Activated naive CD8-positive, alpha-beta T cell (primary cell): ENCODE measurements at regions not wholly inside any gene's neighbourhood (a gene's known extent, or its start where the extent isn't known, plus 50 kb on each side); places are given as distances from the start of the nearest gene placed in this dataset.
"Not testable (repeated sequence)": the region's sequence is repeated elsewhere in the genome, so short reads cannot be mapped to it uniquely, and the experiment has no call there.

Experiments
- H3K27ac Mint-ChIP-seq: one replicate; pipeline ENCODE4 v1.8.0; 2021; ENCODE audit warnings: mixed read lengths
- H3K27me3 Mint-ChIP-seq: one replicate; pipeline ENCODE4 v1.8.0; 2021; ENCODE audit warnings: mixed read lengths
- H3K36me3 Mint-ChIP-seq: one replicate; pipeline ENCODE4 v1.8.0; 2021; ENCODE audit warnings: mixed read lengths
- H3K4me1 Mint-ChIP-seq: one replicate; pipeline ENCODE4 v1.8.0; 2021; ENCODE audit warnings: low read depth, mixed read lengths
- H3K4me3 Mint-ChIP-seq: one replicate; pipeline ENCODE4 v1.8.0; 2021; ENCODE audit warnings: mild to moderate bottlenecking, mixed read lengths
- H3K9me3 Mint-ChIP-seq: one replicate; pipeline ENCODE4 v1.8.0; 2021; ENCODE audit warnings: low read depth, mixed read lengths

GRCh38 chr3:109930582-109930981 is 593.2 kb upstream of the DPPA4 start:
- no peaks in the 10 kb centered on the region for H3K36me3 Mint-ChIP-seq
- no peaks in the 10 kb centered on the region for H3K9me3 Mint-ChIP-seq
- H3K27ac Mint-ChIP-seq: no peak overlapping the region
- H3K27me3 Mint-ChIP-seq: no peaks in the 10 kb centered on the region
- peaks cover 3% of the 10 kb centered on the region for H3K4me1 Mint-ChIP-seq
- no peak overlapping the region for H3K4me3 Mint-ChIP-seq

DNA sequence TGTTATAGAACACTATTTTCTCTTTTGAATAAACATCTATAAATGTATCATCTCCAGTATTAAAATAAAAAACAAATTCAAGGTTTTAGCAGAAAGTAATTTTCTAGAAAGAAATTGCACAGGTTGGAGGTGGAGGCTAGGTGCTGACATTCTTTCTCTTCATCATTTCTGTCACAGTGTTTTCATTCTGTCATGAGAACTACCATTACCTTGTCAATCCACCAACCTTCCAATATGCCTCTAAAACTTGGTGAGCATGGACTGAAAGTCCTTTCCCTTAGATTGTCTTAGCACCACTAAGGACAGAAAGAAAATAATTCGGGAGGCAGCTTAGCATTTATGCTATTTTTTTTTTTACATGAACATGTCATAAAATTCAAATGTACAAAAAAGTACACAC is 596.2 kb upstream of the DPPA4 start:
- Mint-ChIP-seq H3K4me3 (no peak overlapping the region), H3K9me3 (no peaks in the 10 kb centered on the region), H3K27ac (no peak overlapping the region), H3K27me3 (no peaks in the 10 kb centered on the region), H3K4me1 (no peaks in the 10 kb centered on the region), H3K36me3 (no peaks in the 10 kb centered on the region)

- no peaks in the 10 kb centered on the region for H3K9me3 Mint-ChIP-seq
- no peak overlapping the region for H3K4me3 Mint-ChIP-seq
- no peaks in the 10 kb centered on the region for H3K27me3 Mint-ChIP-seq
- no peak overlapping the region for H3K27ac Mint-ChIP-seq
- H3K4me1 Mint-ChIP-seq: peaks cover under 1% of the 10 kb centered on the region
- H3K36me3 Mint-ChIP-seq: no peaks in the 10 kb centered on the region
These were observed 602.5 kb upstream of the DPPA4 start for GRCh38 chr3:109939817-109940216.

DNA sequence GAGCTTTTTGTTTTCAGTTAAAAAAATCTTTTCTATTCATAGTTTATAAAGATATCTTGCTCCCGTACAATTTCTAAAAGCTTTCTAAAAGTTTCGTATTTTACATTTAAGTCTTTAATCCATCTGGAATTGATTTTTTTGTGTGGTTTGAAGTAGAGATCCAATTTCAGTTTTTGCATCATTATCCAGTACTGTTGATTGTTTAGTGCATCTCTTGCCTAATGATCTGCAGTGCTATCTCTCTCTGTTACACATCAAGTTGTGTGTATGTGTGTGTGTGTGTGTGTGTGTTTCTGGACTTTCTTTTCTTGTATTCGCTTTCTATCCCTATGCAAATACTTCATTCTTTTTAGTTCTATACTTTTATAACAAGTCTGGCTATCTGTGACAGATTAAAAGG is 605.8 kb upstream of the DPPA4 start:
- H3K9me3 Mint-ChIP-seq: no peaks in the 10 kb centered on the region
- no peak overlapping the region for H3K4me3 Mint-ChIP-seq
- no peak overlapping the region for H3K27ac Mint-ChIP-seq
- H3K4me1 Mint-ChIP-seq: peaks cover 2% of the 10 kb centered on the region
- no peaks in the 10 kb centered on the region for H3K36me3 Mint-ChIP-seq
- no peaks in the 10 kb centered on the region for H3K27me3 Mint-ChIP-seq

GRCh38 chr3:109944836-109945235 is 607.5 kb upstream of the DPPA4 start:
- Mint-ChIP-seq H3K4me1 (peaks cover 2% of the 10 kb centered on the region), H3K9me3 (no peaks in the 10 kb centered on the region), H3K36me3 (no peaks in the 10 kb centered on the region), H3K27me3 (no peaks in the 10 kb centered on the region), H3K27ac (no peak overlapping the region), H3K4me3 (no peak overlapping the region)

- Mint-ChIP-seq H3K9me3 (peaks cover 8% of the 10 kb centered on the region), H3K27me3 (no peaks in the 10 kb centered on the region), H3K27ac (no peak overlapping the region), H3K4me1 (no peaks in the 10 kb centered on the region), H3K36me3 (peaks cover 3% of the 10 kb centered on the region), H3K4me3 (no peak overlapping the region)
These were observed 615.6 kb upstream of the DPPA4 start for GRCh38 chr3:109952924-109953323.

DNA sequence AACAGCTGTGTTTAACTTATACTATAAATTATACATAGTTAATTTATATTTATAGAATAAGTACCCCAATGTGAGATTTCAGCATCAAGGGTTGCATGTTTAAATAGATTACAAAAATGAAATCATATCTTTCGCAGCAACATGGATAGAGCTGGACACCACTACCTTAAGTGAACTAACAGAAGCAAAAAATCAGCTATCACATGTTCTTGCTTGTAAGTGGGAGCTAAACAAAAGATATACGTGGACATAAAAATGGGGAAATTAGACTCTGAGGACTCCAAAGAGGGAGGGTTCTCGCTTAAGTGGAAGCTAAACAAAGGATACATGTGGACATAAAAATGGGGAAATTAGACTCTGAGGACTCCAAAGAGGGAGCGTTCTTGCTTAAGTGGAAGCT is 626.5 kb upstream of the DPPA4 start:
- Mint-ChIP-seq H3K36me3 (peaks cover 2% of the 10 kb centered on the region), H3K27ac (no peak overlapping the region), H3K27me3 (no peaks in the 10 kb centered on the region), H3K9me3 (no peaks in the 10 kb centered on the region), H3K4me1 (no peaks in the 10 kb centered on the region), H3K4me3 (no peak overlapping the region)

DNA sequence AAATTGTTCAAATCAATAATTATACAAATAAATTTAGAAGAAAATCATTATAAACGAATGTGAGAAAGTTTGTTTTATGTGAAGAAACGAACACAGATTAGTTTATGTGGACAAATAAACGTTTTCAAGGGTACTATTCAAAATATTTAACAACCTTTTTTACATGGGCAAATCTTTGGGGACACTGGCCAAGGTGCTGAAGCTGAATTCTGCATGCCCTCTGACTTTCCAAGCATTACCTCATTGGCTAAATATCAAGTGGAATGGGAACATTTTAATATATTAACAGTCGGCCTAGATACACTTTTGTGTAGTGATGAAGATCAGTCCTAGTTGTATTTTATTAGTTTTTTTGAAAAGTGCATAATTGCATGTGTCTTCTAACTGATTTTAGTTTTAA is 636.4 kb upstream of the DPPA4 start:
- H3K4me1 Mint-ChIP-seq: no peaks in the 10 kb centered on the region
- peaks cover 6% of the 10 kb centered on the region for H3K36me3 Mint-ChIP-seq
- no peaks in the 10 kb centered on the region for H3K9me3 Mint-ChIP-seq
- no peak overlapping the region for H3K4me3 Mint-ChIP-seq
- no peak overlapping the region for H3K27ac Mint-ChIP-seq
- H3K27me3 Mint-ChIP-seq: no peaks in the 10 kb centered on the region

DNA sequence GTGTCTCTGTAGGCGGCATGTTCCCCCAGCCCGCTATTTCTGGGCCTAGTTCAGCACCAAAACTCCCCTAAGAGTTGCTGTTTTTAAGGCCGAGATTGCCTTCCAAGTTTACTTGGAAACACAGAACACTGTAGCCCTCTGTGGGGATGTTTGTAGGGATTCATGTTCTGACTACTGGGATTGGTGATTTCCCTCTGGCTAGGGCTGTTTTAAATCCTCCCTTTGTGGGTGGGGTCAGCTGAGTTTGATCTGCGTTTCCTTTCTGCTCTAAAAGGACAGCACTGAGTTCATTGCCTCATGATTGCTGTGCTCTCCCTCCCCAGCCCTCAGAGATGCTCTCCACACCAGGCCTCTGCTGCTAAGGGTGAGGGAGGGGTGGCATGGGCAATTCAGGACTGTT is 640.6 kb upstream of the DPPA4 start:
- no peaks in the 10 kb centered on the region for H3K9me3 Mint-ChIP-seq
- H3K36me3 Mint-ChIP-seq: peaks cover 5% of the 10 kb centered on the region
- H3K4me3 Mint-ChIP-seq: no peak overlapping the region
- H3K4me1 Mint-ChIP-seq: no peaks in the 10 kb centered on the region
- no peaks in the 10 kb centered on the region for H3K27me3 Mint-ChIP-seq
- no peak overlapping the region for H3K27ac Mint-ChIP-seq

GRCh38 chr3:109982201-109982600 is 644.9 kb upstream of the DPPA4 start:
- H3K9me3 Mint-ChIP-seq: no peaks in the 10 kb centered on the region
- H3K4me3 Mint-ChIP-seq: no peak overlapping the region
- no peaks in the 10 kb centered on the region for H3K27me3 Mint-ChIP-seq
- H3K36me3 Mint-ChIP-seq: no peaks in the 10 kb centered on the region
- no peak overlapping the region for H3K27ac Mint-ChIP-seq
- H3K4me1 Mint-ChIP-seq: no peaks in the 10 kb centered on the region

DNA sequence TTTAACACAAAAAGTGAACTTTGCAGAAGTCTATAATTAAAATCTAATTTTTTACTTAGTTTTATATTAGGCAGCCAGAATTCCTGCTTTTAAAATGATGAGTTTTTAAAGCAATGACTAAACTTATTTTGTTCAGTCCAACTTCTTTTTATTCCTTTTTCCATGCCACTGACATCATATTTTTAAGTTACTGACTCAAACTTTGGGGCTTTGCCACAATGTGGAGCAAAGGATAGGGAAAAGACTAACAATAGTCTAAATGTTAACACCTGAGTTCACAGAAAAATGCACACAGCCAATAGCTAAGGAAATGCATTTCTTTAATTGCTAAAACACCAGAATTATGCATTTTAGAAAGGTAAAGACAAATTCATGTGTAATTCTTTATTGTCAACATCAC is 647.6 kb upstream of the DPPA4 start:
- Mint-ChIP-seq H3K4me3 (no peak overlapping the region), H3K4me1 (no peaks in the 10 kb centered on the region), H3K27ac (no peak overlapping the region), H3K36me3 (no peaks in the 10 kb centered on the region), H3K9me3 (no peaks in the 10 kb centered on the region), H3K27me3 (no peaks in the 10 kb centered on the region)

DNA sequence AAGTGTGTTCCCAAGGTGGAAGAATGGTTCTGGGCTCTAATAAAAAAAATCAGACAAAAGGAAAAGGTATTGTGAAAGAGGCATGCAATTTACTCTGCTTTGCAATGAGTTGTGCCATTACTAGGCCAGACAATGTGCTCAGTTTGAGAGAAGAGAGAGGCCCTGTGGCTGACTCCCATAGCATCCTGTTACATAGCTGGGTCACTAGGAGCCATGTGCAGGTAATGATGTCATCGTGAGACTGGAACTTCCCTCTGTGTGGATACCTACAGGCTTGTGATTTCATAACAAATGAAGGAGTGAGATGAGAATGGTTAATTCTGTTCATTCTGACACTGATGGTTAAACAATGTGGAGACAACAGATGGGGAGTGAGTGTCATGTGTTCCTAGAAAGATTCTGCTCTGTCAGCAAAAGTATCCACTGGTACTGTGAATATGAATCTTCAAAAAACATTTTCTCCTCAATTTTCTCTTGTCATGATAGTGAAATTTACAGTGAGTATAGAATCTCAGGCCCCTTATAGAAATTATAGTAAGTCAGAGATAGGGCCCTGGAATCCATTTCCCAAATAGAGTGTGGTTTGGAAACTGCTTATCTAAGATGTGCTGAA is 648.7 kb upstream of the DPPA4 start:
- Mint-ChIP-seq H3K27ac (no peak overlapping the region), H3K27me3 (no peaks in the 10 kb centered on the region), H3K9me3 (no peaks in the 10 kb centered on the region), H3K4me3 (no peak overlapping the region), H3K36me3 (no peaks in the 10 kb centered on the region), H3K4me1 (no peaks in the 10 kb centered on the region)

GRCh38 chr3:109994853-109995252 is 657.5 kb upstream of the DPPA4 start:
- no peaks in the 10 kb centered on the region for H3K9me3 Mint-ChIP-seq
- H3K27me3 Mint-ChIP-seq: no peaks in the 10 kb centered on the region
- no peaks in the 10 kb centered on the region for H3K36me3 Mint-ChIP-seq
- H3K4me3 Mint-ChIP-seq: no peak overlapping the region
- H3K4me1 Mint-ChIP-seq: no peaks in the 10 kb centered on the region
- no peak overlapping the region for H3K27ac Mint-ChIP-seq

DNA sequence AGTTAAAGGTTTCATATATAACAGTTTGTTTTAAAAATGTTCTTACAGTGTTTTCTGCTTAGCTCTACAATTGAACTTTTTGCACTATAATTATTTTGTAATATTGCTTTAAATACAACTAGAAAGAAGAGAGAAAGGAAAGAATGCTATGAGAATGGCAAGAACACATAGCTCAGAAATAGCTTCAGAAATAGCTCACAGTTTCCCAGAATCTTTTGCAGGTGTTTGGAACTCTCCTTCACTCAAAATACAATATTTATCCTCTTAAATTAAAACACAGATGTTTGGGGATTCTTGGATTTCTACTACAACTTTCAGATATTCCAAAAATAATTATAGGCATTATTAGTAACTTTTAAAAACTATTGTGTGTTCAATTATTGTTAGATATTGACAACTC is 658.0 kb upstream of the DPPA4 start:
- H3K27ac Mint-ChIP-seq: no peak overlapping the region
- H3K4me3 Mint-ChIP-seq: no peak overlapping the region
- H3K27me3 Mint-ChIP-seq: no peaks in the 10 kb centered on the region
- no peaks in the 10 kb centered on the region for H3K4me1 Mint-ChIP-seq
- no peaks in the 10 kb centered on the region for H3K36me3 Mint-ChIP-seq
- no peaks in the 10 kb centered on the region for H3K9me3 Mint-ChIP-seq

- H3K4me1 Mint-ChIP-seq, H3K27me3 Mint-ChIP-seq, H3K9me3 Mint-ChIP-seq, H3K27ac Mint-ChIP-seq, H3K4me3 Mint-ChIP-seq, H3K36me3 Mint-ChIP-seq: not testable (repeated sequence)
These were observed 664.6 kb upstream of the DPPA4 start for GRCh38 chr3:110001905-110002304.

DNA sequence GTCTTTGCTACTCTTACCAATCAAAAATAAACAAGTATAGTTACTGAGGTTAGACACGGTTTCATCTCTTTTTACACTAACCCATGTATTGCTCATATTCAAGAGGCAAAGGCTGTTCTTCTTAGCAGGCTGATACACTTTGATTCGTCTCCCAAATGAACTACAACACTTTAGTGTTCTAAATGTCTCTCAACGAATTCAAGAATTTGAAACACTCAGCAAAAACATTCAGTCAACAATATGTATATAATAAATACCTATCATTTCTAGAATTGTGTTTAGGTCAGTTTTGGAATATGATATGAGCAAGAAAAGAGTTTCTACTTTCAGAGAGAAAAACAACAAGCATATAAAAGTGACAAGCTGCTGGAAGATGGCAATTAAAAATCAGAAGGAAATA is 669.6 kb upstream of the DPPA4 start:
- no peaks in the 10 kb centered on the region for H3K27me3 Mint-ChIP-seq
- H3K27ac Mint-ChIP-seq: no peak overlapping the region
- peaks cover 3% of the 10 kb centered on the region for H3K9me3 Mint-ChIP-seq
- no peaks in the 10 kb centered on the region for H3K36me3 Mint-ChIP-seq
- H3K4me3 Mint-ChIP-seq: no peak overlapping the region
- no peaks in the 10 kb centered on the region for H3K4me1 Mint-ChIP-seq
